Sigmoid colon (tissue), 4 donors: ENCODE measurements at regions not wholly inside any gene's neighbourhood (a gene's known extent, or its start where the extent isn't known, plus 50 kb on each side); places are given as distances from the start of the nearest gene placed in this dataset.

Source experiments
- EP300 ChIP-seq, 4 donors: sonication (generic); formaldehyde crosslinking; IDR thresholded peaks; one replicate each; pipeline ENCODE4 v1.6.1; 2017; ENCODE audit warnings: antibody characterized with exemption in 4 of 4
- POLR2A ChIP-seq, 2 donors: fragments of 450-650 bp; IDR thresholded peaks; one replicate each; pipeline ENCODE4 v1.6.1; 2016; ENCODE audit warnings: antibody characterized with exemption in 2 of 2, mild to moderate bottlenecking in 2 of 2, moderate library complexity in 2 of 2
- POLR2AphosphoS5 ChIP-seq, 4 donors: sonication (generic); formaldehyde crosslinking; IDR thresholded peaks; one replicate each; pipeline ENCODE4 v1.6.1; 2017; ENCODE audit warnings: antibody characterized with exemption in 4 of 4
- TF ChIP-seq, protein P1 (sequence below), 4 experiments: fragments of 450-650 bp in 3 of 4; fragments of 200-600 bp in 1 of 4; IDR thresholded peaks; one replicate each; pipeline ENCODE4 v1.5.1; 2016 to 2019; ENCODE audit warnings: antibody characterized with exemption in 4 of 4, mild to moderate bottlenecking in 3 of 4, moderate library complexity in 2 of 4

DNA sequence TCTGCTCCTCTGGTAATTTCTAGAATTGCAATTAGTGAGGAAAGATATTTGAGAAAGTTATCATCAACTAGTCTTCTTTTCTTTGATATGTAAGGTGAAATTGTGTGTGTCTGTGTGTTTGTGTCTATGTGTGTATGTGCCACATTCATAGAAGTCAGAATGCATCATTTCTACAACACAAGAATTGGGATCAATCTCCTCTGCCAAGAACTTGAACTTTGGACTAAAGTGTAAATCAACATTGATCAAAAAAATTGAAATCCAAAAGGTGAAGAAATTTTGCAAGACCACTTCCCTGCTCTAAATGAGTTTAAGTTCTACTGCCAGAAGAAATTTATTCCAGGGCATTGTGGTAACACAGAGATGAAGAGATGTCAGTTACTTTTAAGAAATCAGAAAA is 1072.8 kb downstream of the GRM8 start:
- TF ChIP-seq POLR2AphosphoS5 (IDR thresholded peaks at IDR 0.05) (no peak), EP300 (IDR thresholded peaks at IDR 0.05) (no peak), POLR2A (IDR thresholded peaks at IDR 0.05) (no peak)
- TF ChIP-seq, protein P1, sequence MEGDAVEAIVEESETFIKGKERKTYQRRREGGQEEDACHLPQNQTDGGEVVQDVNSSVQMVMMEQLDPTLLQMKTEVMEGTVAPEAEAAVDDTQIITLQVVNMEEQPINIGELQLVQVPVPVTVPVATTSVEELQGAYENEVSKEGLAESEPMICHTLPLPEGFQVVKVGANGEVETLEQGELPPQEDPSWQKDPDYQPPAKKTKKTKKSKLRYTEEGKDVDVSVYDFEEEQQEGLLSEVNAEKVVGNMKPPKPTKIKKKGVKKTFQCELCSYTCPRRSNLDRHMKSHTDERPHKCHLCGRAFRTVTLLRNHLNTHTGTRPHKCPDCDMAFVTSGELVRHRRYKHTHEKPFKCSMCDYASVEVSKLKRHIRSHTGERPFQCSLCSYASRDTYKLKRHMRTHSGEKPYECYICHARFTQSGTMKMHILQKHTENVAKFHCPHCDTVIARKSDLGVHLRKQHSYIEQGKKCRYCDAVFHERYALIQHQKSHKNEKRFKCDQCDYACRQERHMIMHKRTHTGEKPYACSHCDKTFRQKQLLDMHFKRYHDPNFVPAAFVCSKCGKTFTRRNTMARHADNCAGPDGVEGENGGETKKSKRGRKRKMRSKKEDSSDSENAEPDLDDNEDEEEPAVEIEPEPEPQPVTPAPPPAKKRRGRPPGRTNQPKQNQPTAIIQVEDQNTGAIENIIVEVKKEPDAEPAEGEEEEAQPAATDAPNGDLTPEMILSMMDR (IDR thresholded peaks at IDR 0.05): no peak
